Adrenal gland (tissue), 5 donors: ENCODE measurements at regions not wholly inside any gene's neighbourhood (a gene's known extent, or its start where the extent isn't known, plus 50 kb on each side); places are given as distances from the start of the nearest gene placed in this dataset.

ENCODE experiments used
- POLR2A ChIP-seq, 2 donors: fragments of 450-650 bp; IDR thresholded peaks; one replicate each; pipeline ENCODE4 v1.6.1; 2017; ENCODE audit warnings: antibody characterized with exemption in 2 of 2, mild to moderate bottlenecking in 2 of 2, moderate library complexity in 1 of 2
- TF ChIP-seq, protein P1 (sequence below), 6 experiments: fragments of 450-650 bp in 4 of 6; fragments of 200-600 bp in 2 of 6; sonication (generic) in 1 of 6; IDR thresholded peaks; 1 replicate in 5 of 6; 2 replicates in 1 of 6; pipeline versions ENCODE4 v1.5.1 to v1.8.0; 2016 to 2021; ENCODE audit warnings: antibody characterized with exemption in 6 of 6, mild to moderate bottlenecking in 2 of 6, moderate library complexity in 1 of 6
- donor health status: DM: no; HTN: no; CAD: no.

DNA sequence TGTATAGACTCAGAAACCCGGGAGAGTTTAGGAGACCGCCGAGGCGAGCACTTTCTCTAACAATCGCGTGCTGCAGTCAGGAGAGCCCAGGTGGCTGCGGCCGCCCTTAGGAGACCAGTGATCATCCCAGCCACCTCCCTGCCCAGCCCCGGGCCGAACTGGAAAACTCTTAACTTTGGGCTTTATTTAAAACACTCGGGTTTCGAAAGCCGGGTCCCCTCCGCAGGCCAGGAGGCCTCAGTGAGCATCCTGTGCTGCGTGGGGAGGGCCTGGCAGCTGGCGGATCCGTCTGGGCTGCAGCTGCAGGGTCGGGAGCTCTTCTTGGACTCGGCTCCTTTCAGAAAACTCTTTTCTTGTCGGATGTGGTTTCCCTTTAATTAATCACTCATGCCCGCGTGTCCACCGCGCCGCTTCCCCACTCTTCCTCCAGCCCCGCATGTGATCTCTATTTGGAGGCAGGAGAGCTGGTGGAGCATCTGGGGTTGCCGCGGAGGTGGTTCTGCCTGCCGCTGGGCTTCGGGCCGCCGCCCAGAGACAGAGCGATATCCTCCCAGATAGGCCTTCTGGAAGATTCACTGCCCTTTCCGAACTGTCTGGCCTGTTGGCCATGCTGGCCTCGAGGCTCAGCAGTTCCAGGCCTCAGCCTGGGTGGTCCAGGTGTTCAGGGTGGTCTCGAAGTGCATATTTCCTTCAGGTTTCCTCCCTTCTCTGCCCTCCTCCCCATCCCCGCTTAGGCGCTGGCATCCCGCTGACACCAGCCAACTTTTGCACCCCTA, 59.5 kb downstream of the TMEM174 start:
- TF ChIP-seq, protein P1, sequence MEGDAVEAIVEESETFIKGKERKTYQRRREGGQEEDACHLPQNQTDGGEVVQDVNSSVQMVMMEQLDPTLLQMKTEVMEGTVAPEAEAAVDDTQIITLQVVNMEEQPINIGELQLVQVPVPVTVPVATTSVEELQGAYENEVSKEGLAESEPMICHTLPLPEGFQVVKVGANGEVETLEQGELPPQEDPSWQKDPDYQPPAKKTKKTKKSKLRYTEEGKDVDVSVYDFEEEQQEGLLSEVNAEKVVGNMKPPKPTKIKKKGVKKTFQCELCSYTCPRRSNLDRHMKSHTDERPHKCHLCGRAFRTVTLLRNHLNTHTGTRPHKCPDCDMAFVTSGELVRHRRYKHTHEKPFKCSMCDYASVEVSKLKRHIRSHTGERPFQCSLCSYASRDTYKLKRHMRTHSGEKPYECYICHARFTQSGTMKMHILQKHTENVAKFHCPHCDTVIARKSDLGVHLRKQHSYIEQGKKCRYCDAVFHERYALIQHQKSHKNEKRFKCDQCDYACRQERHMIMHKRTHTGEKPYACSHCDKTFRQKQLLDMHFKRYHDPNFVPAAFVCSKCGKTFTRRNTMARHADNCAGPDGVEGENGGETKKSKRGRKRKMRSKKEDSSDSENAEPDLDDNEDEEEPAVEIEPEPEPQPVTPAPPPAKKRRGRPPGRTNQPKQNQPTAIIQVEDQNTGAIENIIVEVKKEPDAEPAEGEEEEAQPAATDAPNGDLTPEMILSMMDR (IDR thresholded peaks at IDR 0.05), result no peak
- TF ChIP-seq POLR2A (IDR thresholded peaks at IDR 0.05), result no peak
